ENCODE measurements at regions not wholly inside any gene's neighbourhood (a gene's known extent, or its start where the extent isn't known, plus 50 kb on each side); places are given as distances from the start of the nearest gene placed in this dataset.

DNA sequence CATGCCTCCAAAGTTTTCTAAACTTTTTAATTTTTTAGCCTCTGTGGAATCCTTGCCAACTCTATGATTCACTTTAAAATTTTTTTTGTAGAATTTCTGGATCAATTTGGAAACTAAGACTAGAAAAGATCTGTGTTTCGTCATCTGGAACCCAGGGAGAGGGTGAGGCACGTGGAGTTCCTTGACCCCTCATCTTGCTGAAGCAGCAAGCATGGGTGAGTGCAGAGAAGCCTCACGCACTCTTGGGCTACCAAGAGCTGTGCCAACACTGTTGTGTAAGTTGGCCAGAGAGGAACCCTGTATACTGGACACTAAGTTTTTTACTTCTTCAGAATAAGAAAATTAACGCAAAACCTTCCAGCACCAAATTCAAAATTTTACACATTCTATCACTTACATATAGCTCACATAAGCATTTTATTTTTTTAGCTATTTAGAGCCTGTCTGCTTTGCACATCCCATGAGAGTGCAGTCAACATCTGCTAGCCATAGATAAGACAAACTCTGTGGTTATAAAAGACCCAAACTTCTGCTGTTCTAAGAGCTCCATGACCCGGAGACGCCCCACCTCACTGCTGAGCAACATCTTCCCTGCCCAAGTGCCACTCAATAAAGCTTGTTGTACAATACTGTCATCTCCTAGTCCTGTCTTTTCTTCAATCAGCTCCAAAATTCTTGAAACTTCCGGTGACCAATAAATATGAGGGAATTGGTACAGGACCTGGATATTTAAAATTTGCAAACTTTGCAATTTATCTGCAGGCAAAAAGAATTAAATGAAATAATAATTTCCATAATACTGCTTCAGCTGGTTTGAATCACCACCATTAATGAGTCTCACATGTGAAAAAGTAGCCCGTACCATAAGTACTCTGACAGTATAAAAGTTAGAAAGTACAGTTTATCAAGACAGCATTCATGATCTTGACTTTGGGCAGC, 69.7 kb upstream of the ADCY2 start:
- H3K27ac ChIP-seq, result no peak overlapping the region
- DNase-seq (ENCODE audit: low read depth, low spot score), result no peak

DNA sequence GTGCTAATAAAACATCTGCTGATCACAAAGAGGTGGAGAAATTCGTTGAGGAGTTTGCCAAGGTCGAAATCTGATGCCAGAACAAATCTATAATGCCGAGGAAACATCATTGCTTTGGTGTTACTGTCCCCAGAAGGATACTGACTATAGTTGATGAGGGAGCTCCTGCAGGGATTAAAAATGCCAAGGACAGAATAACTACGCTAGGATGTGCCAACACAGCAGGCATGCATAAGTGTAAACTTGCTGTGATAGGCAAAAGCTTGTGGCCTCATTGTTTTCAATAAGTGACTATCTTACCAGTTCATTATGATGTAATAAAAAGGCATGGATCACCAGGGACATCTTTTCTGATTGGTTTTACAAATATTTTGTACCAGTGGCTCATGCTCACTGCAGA, 66.8 kb upstream of the ADCY2 start:
- H3K27ac ChIP-seq, result no peak overlapping the region
- no peak for DNase-seq (ENCODE audit: low read depth, low spot score)

DNA sequence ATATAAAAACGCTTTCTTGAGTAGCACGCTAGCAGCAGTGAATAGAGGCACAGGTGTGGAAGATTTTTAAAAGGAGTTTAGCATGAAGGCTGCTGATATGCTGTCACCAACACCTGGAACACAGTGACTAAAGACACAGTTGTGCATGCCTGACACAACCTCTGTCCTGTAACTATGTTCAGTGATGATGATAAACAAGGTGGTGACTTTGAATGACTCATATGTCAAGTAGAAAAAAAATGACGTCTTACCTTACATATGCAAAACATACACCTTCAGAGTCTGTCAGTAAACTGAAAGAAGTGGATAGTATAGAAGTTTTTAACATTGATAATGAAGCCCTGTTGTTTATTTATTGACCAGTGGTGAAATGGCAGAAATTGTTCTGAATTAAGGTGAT, 66.2 kb upstream of the ADCY2 start:
- DNase-seq (ENCODE audit: low read depth, low spot score), result no peak
- H3K27ac ChIP-seq, result no peak overlapping the region

DNA sequence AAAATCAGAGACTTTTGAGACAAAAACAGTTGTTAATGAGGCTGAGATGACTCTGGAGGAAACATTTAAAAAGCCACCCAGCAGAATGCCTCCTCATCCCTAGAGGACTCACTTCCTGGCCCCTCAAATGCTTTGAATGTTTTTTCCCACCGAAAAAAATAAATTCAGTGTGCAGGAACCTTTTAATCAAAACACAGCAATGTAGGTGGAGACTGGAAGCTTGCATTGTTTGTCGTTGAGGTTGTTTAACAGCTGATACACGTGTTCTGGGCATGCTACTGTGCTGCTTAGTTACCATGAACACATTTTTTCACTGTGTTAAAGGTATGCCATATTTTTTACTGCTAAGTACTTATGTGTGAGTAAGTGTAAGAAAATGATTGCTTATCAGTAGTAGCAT, 65.7 kb upstream of the ADCY2 start:
- DNase-seq (ENCODE audit: low read depth, low spot score), result no peak
- H3K27ac ChIP-seq, result no peak overlapping the region

DNA sequence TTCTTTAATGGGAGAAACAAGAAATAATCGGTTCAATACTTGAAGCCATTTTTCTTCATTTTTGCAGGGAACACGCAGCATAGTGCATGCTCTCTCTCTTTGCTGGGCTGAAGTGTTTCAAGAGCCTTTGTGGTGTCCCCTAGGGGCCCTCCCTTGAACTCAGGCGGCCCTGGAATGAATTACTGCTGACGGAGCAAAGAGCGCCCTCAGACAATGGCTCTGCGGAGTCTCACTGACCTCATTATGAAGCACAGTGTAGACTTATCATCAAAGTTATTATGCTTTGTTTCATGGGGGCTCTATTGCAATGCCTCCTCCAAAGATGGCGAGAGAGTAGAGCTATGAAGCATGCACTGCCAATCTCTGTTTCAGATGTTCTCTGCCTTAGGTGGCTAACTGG, 64.8 kb upstream of the ADCY2 start:
- no peak overlapping the region for H3K27ac ChIP-seq
- no peak for DNase-seq (ENCODE audit: low read depth, low spot score)

All from epithelial cell of prostate (primary cell).